Neuronal stem cell (in vitro differentiated cells): ENCODE measurements at regions not wholly inside any gene's neighbourhood (a gene's known extent, or its start where the extent isn't known, plus 50 kb on each side); places are given as distances from the start of the nearest gene placed in this dataset.
A peak's percentile ranks its signal among the peaks of the same experiment; 100 is the strongest.

Source experiments
- DNase-seq: peaks from one replicate; pipeline ENCODE4 v3.0.0-alpha.2; 2013; ENCODE audit warnings: low spot score
- H2AFZ ChIP-seq: one replicate; pipeline ENCODE4 v1.6.1; 2013; ENCODE audit warnings: mild to moderate bottlenecking, low read length, inconsistent platforms
- H2AK5ac ChIP-seq: 2 replicates; pipeline ENCODE4 v1.6.1; 2013; ENCODE audit warnings: low read depth, mild to moderate bottlenecking, inconsistent platforms, low read length, moderate library complexity, mixed read lengths
- H2BK120ac ChIP-seq: 2 replicates; pipeline ENCODE4 v1.6.1; 2013; ENCODE audit warnings: low read depth, mild to moderate bottlenecking, inconsistent platforms, low read length, moderate library complexity, mixed read lengths
- H2BK12ac ChIP-seq: one replicate; pipeline ENCODE4 v1.6.1; 2013; ENCODE audit warnings: low read length, inconsistent platforms
- H2BK15ac ChIP-seq: 2 replicates; pipeline ENCODE4 v1.6.1; 2013; ENCODE audit warnings: mild to moderate bottlenecking, low read length, inconsistent platforms, mixed read lengths
- H2BK5ac ChIP-seq: one replicate; pipeline ENCODE4 v1.6.1; 2013; ENCODE audit warnings: inconsistent platforms, mild to moderate bottlenecking, low read length, moderate library complexity
- H3K14ac ChIP-seq: one replicate; pipeline ENCODE4 v1.6.1; 2013; ENCODE audit warnings: low read length, inconsistent platforms
- H3K18ac ChIP-seq: 2 replicates; pipeline ENCODE4 v1.6.1; 2013; ENCODE audit warnings: low read length, inconsistent platforms
- H3K23ac ChIP-seq: 2 replicates; pipeline ENCODE4 v1.6.1; 2013; ENCODE audit warnings: low read depth, mild to moderate bottlenecking, mixed read lengths, low read length, inconsistent platforms; ENCODE audit not compliant: poor library complexity
- H3K27ac ChIP-seq: replicated peaks from 3 replicates; pipeline ENCODE4 v1.5.1; 2013; ENCODE audit warnings: low read length, inconsistent platforms
- H3K27me3 ChIP-seq, 3 experiments: 2 replicates each; pipeline ENCODE4 v1.6.1; 2013; ENCODE audit warnings: low read length in 3 of 3, mild to moderate bottlenecking in 2 of 3, inconsistent platforms in 1 of 3, low read depth in 1 of 3, mixed read lengths in 1 of 3, moderate library complexity in 1 of 3; ENCODE audit not compliant: control insufficient read depth in 3 of 3, insufficient read depth in 3 of 3
- H3K36me3 ChIP-seq, 2 donors: replicated peaks in 1 of 2; 2 replicates each; pipeline ENCODE4 v1.6.1; 2013; ENCODE audit warnings: low read length in 2 of 2; ENCODE audit not compliant: control insufficient read depth in 2 of 2, insufficient read depth in 2 of 2
- H3K4ac ChIP-seq: 2 replicates; pipeline ENCODE4 v1.6.1; 2013; ENCODE audit warnings: inconsistent platforms, mild to moderate bottlenecking, low read length, moderate library complexity
- H3K4me1 ChIP-seq, 2 donors: 1 replicate in 1 of 2; 2 replicates in 1 of 2; pipeline ENCODE4 v1.6.1; 2013; ENCODE audit warnings: low read length in 2 of 2, low read depth in 1 of 2; ENCODE audit not compliant: control insufficient read depth in 2 of 2, insufficient read depth in 1 of 2
- H3K4me2 ChIP-seq: one replicate; pipeline ENCODE4 v1.6.1; 2013; ENCODE audit warnings: mild to moderate bottlenecking, low read length, inconsistent platforms; ENCODE audit not compliant: insufficient read depth, poor library complexity, severe bottlenecking
- H3K4me3 ChIP-seq, 2 donors: 2 replicates each; pipeline ENCODE4 v1.5.1; 2013; ENCODE audit warnings: low read length in 2 of 2, mild to moderate bottlenecking in 2 of 2, inconsistent platforms in 1 of 2, moderate library complexity in 1 of 2
- H3K79me1 ChIP-seq: one replicate; pipeline ENCODE4 v1.6.1; 2013; ENCODE audit warnings: low read depth, mild to moderate bottlenecking, inconsistent platforms, low read length, moderate library complexity
- H3K9ac ChIP-seq: one replicate; pipeline ENCODE4 v1.6.1; 2013; ENCODE audit warnings: mild to moderate bottlenecking, low read depth, low read length, inconsistent platforms; ENCODE audit not compliant: poor library complexity
- H3K9me3 ChIP-seq, 2 donors: replicated peaks in 1 of 2; 2 replicates each; pipeline versions ENCODE3 to v1.6.1; 2013; ENCODE audit warnings: low read length in 2 of 2, mild to moderate bottlenecking in 2 of 2, inconsistent platforms in 1 of 2, low read depth in 1 of 2, mixed read lengths in 1 of 2, moderate library complexity in 1 of 2; ENCODE audit not compliant: control insufficient read depth in 2 of 2, insufficient read depth in 1 of 2
- H4K8ac ChIP-seq: one replicate; pipeline ENCODE4 v1.6.1; 2013; ENCODE audit warnings: low read depth, mild to moderate bottlenecking, inconsistent platforms, low read length, moderate library complexity
- H4K91ac ChIP-seq: one replicate; pipeline ENCODE4 v1.6.1; 2013; ENCODE audit warnings: low read length, low read depth, mild to moderate bottlenecking, inconsistent platforms; ENCODE audit not compliant: poor library complexity
- WGBS, 2 donors: extraction: QIAGEN DNeasy Blood & Tissue Kit; methylation state at CpG; one replicate each; pipeline ENCODE4 v1.1.7; 2013; ENCODE audit warnings: missing lambda C conversion rate in 2 of 2, mixed read lengths in 1 of 2; ENCODE audit not compliant: insufficient read length in 2 of 2, insufficient replicate concordance in 1 of 2; ENCODE audit errors: extremely low coverage in 2 of 2; 5-methylcytosine and 5-hydroxymethylcytosine counted together

DNA sequence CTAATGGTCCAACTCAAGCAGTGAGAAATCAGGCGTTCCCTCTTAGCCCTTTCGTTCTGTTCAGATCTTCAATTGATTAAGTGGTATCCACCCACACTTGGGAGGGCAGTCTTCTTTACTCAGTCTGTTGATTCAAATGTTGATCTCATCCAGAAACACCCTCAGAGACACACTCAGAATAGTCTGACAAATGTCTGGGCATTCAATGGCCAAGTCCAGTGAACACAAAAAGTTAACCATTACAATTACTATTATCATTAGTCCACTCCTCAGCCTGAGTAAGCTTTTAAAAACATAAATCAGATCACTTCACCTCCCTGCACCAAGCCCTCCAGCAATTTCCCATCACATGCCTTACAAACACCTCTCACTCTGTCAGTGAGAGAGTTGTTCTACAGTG, 423.2 kb downstream of the RFPL4B start:
- Histone ChIP-seq H3K9me3 (peaks cover 5 to 21% of the 10 kb centered on the region in 2 donors), H2AK5ac (no peak overlapping the region), H3K79me1 (no peaks in the 10 kb centered on the region), H3K4me1 (no peaks in the 10 kb centered on the region), H2BK5ac (no peak overlapping the region), H3K23ac (no peak overlapping the region), H3K27ac (no peak overlapping the region), H3K14ac (no peak overlapping the region), H4K8ac (no peak overlapping the region), H3K4ac (no peak overlapping the region), H3K9ac (no peak overlapping the region), H3K36me3 (no peaks in the 10 kb centered on the region), H2AFZ (no peak overlapping the region), H2BK120ac (no peak overlapping the region), H3K27me3 (no peaks in the 10 kb centered on the region), H3K4me2 (no peak overlapping the region), H3K18ac (no peak overlapping the region), H3K4me3 (no peak overlapping the region), H2BK15ac (no peak overlapping the region), H2BK12ac (no peak overlapping the region), H4K91ac (no peak overlapping the region)
- no peak for DNase-seq
- WGBS, 2 donors = no CpG with 5 or more reads among the region's 2 CpGs

DNA sequence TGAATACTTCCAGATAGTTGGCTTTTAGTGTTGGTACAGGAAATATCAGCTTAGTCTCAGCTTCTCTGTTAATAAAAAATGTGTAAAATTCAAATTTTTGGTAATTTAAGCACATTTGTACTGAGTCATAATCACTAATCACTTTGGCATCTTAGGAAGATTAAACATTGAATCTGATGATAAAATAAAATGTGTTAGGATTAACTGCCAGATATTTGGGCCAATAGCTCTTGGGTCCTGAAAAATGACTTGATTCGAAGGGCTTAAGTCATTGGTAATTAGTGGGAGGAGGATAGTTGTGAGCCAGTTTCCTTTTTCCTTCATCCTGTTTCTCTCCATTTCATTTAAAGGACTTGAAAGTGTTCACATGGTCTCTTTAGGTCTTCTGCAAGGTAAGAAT, 426.1 kb downstream of the RFPL4B start:
- no peak overlapping the region for H2AFZ ChIP-seq
- no peak overlapping the region for H3K14ac ChIP-seq
- H2BK15ac ChIP-seq = no peak overlapping the region
- no peak overlapping the region for H3K4me2 ChIP-seq
- no peak overlapping the region for H3K9ac ChIP-seq
- H3K27me3 ChIP-seq = no peaks in the 10 kb centered on the region
- no CpG with 5 or more reads among the region's 1 CpG for WGBS, 2 donors
- H2AK5ac ChIP-seq = no peak overlapping the region
- no peaks in the 10 kb centered on the region for H3K79me1 ChIP-seq
- no peak overlapping the region for H3K4me3 ChIP-seq
- H2BK5ac ChIP-seq = no peak overlapping the region
- no peak overlapping the region for H3K23ac ChIP-seq
- H3K4ac ChIP-seq = no peak overlapping the region
- H2BK120ac ChIP-seq = no peak overlapping the region
- no peak overlapping the region for H4K91ac ChIP-seq
- H3K9me3 ChIP-seq = peaks cover 0 to 3% of the 10 kb centered on the region in 2 donors
- H3K36me3 ChIP-seq = no peaks in the 10 kb centered on the region
- no peak for DNase-seq
- H3K18ac ChIP-seq = no peak overlapping the region
- no peak overlapping the region for H2BK12ac ChIP-seq
- no peak overlapping the region for H3K27ac ChIP-seq
- no peaks in the 10 kb centered on the region for H3K4me1 ChIP-seq
- H4K8ac ChIP-seq = no peak overlapping the region

DNA sequence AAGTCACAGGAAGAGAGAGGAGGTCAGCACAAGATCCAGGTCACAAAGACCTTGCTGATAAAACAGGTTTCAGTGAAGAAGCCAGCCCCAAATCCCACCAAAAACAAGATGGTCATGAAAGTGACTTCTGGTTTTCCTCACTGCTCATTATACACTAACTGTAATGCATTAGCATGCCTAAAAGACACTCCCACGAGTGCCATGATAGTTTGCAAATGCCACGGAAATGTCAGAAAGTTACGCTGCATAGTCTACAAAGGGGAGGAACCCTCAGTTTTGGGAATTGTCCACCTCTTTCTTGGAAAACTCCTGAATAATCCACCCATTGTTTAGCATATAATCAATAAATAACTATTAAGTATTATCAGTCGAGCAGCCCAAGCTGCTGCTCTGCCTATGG, 427.2 kb downstream of the RFPL4B start:
- H3K27me3 ChIP-seq = no peaks in the 10 kb centered on the region
- no peak overlapping the region for H3K4ac ChIP-seq
- H2BK5ac ChIP-seq = no peak overlapping the region
- WGBS, 2 donors = no CpG with 5 or more reads among the region's 4 CpGs
- no peaks in the 10 kb centered on the region for H3K79me1 ChIP-seq
- no peaks in the 10 kb centered on the region for H3K36me3 ChIP-seq
- no peak overlapping the region for H3K4me3 ChIP-seq
- H4K8ac ChIP-seq = no peak overlapping the region
- H2AFZ ChIP-seq = no peak overlapping the region
- H4K91ac ChIP-seq = no peak overlapping the region
- no peak overlapping the region for H3K27ac ChIP-seq
- no peak overlapping the region for H3K9ac ChIP-seq
- H2BK120ac ChIP-seq = no peak overlapping the region
- H2BK15ac ChIP-seq = no peak overlapping the region
- no peak overlapping the region for H3K23ac ChIP-seq
- H3K4me2 ChIP-seq = no peak overlapping the region
- no peak overlapping the region for H2BK12ac ChIP-seq
- H3K18ac ChIP-seq = no peak overlapping the region
- DNase-seq = no peak
- H2AK5ac ChIP-seq = no peak overlapping the region
- no peaks in the 10 kb centered on the region for H3K4me1 ChIP-seq
- no peak overlapping the region for H3K14ac ChIP-seq
- H3K9me3 ChIP-seq = no peaks in the 10 kb centered on the region

DNA sequence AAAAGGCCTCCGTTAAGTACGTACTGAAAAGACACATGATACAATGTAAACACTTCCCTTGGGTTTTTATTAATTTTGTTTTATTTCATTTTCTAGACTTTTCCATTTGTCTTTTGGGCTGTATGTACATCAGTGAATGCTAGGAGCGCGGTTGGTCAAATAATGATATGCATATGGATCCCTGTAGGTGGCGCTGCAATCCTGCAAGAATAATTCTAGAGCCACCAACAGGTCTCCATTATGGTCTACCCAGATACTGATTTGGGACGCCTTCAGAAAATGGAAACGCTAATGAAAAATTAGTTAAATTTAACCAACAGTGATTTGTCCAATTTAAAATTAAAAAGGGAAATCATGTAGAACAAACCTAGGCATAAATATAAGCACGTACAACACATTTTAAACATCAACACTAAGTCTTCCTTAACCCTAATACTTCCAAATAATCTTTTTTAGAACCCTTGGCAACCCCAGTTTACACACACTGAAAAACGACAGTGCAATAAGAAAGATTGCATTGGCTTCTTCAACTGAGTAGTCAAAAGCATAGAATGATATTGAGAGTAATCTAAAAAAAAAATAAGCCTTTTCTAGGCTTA, 433.5 kb downstream of the RFPL4B start:
- no peak overlapping the region for H2BK5ac ChIP-seq
- H3K36me3 ChIP-seq = no peaks in the 10 kb centered on the region
- H2BK120ac ChIP-seq = no peak overlapping the region
- DNase-seq = peak; percentile 83
- H2AK5ac ChIP-seq = no peak overlapping the region
- H4K91ac ChIP-seq = no peak overlapping the region
- no peak overlapping the region for H3K18ac ChIP-seq
- no peak overlapping the region for H3K4me3 ChIP-seq
- no peaks in the 10 kb centered on the region for H3K79me1 ChIP-seq
- H2AFZ ChIP-seq = peak overlapping the region; percentile 75
- H3K27me3 ChIP-seq = no peaks in the 10 kb centered on the region
- no peak overlapping the region for H2BK12ac ChIP-seq
- peaks cover 0 to 25% of the 10 kb centered on the region in 2 donors for H3K4me1 ChIP-seq
- no peak overlapping the region for H3K14ac ChIP-seq
- no peak overlapping the region for H3K23ac ChIP-seq
- WGBS, 2 donors = 100% methylated on average over 1 of the region's 9 CpGs; no CpG with 5 or more reads in 1 of the 2 donors
- H2BK15ac ChIP-seq = no peak overlapping the region
- H3K9ac ChIP-seq = no peak overlapping the region
- no peak overlapping the region for H4K8ac ChIP-seq
- no peak overlapping the region for H3K4ac ChIP-seq
- H3K4me2 ChIP-seq = no peak overlapping the region
- H3K27ac ChIP-seq = no peak overlapping the region
- no peaks in the 10 kb centered on the region for H3K9me3 ChIP-seq
